ENCODE measurements at regions not wholly inside any gene's neighbourhood (a gene's known extent, or its start where the extent isn't known, plus 50 kb on each side); places are given as distances from the start of the nearest gene placed in this dataset.

DNA sequence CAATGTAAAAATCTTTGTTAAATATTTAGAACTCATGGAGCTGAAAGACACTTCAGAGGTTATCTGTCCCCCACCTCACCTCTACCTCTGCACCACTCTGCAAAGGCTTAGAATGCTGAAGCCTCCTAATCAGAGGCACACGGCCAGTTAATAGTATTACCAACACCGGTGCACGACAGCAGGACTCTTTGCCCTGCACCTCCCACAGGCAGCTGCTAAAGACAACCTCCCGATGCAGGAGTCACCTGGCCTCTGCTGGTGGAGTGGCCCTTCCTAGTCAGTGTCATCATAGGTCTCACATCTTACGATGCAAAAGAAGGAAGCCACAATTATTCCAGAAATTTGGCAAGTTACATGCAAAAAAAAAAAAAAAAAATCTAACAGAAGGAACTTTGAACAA lies 66.6 kb upstream of the MGMT start:
- POLR2A ChIA-PET = no interaction called here
- no peaks in the 10 kb centered on the region for H3K79me2 ChIP-seq (ENCODE audit: insufficient read depth)
- H3K9me3 ChIP-seq = no peaks in the 10 kb centered on the region
- H3K27me3 ChIP-seq (ENCODE audit: insufficient read depth) = no peaks in the 10 kb centered on the region
- H3K9me2 ChIP-seq = no peaks in the 10 kb centered on the region
- WGBS (ENCODE audit: low lambda C conversion rate) = 47% methylated on average over 5 of the region's 5 CpGs
- no peaks in the 10 kb centered on the region for H3F3A ChIP-seq (replicated peaks; ENCODE audit: insufficient read depth)
- no peak for DNase-seq
- TF ChIP-seq ELF1 (IDR thresholded peaks at IDR 0.05) (no peak), RXRA (IDR thresholded peaks at IDR 0.05; ENCODE audit: borderline replicate concordance, low read depth) (no peak), POLR2AphosphoS5 (IDR thresholded peaks at IDR 0.05; ENCODE audit: low read depth, low read length) (no peak), EP300 (IDR thresholded peaks at IDR 0.05; ENCODE audit: borderline replicate concordance in 1 of 2, low read depth in 1 of 2, low read length in 1 of 2) (no peak), EZH2phosphoT487 (IDR thresholded peaks at IDR 0.05; ENCODE audit: borderline replicate concordance, low read depth) (no peak), TCF12 (IDR thresholded peaks at IDR 0.05) (no peak), MXI1 (IDR thresholded peaks at IDR 0.05; ENCODE audit: low read depth, low read length) (no peak), YY1 (IDR thresholded peaks at IDR 0.05; ENCODE audit: low read depth) (no peak), RAD21 (IDR thresholded peaks at IDR 0.05; ENCODE audit: low read length) (no peak), FOXJ3 (CRISPR knock-in tag; IDR thresholded peaks at IDR 0.05) (no peak), RFX5 (IDR thresholded peaks at IDR 0.05; ENCODE audit: low read length) (no peak), SIN3A (IDR thresholded peaks at IDR 0.05; ENCODE audit: borderline replicate concordance, low read depth, low read length) (no peak), GABPA (IDR thresholded peaks at IDR 0.05; ENCODE audit: low read depth) (no peak), TEAD4 (IDR thresholded peaks at IDR 0.05; ENCODE audit: borderline replicate concordance, insufficient read depth) (no peak), TAF1 (IDR thresholded peaks at IDR 0.05; ENCODE audit: borderline replicate concordance, low read depth, low read length) (no peak)
- TF ChIP-seq, protein P1, sequence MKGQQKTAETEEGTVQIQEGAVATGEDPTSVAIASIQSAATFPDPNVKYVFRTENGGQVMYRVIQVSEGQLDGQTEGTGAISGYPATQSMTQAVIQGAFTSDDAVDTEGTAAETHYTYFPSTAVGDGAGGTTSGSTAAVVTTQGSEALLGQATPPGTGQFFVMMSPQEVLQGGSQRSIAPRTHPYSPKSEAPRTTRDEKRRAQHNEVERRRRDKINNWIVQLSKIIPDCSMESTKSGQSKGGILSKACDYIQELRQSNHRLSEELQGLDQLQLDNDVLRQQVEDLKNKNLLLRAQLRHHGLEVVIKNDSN (IDR thresholded peaks at IDR 0.05; ENCODE audit: borderline replicate concordance, low read depth) = no peak
- TF ChIP-seq, protein P2, sequence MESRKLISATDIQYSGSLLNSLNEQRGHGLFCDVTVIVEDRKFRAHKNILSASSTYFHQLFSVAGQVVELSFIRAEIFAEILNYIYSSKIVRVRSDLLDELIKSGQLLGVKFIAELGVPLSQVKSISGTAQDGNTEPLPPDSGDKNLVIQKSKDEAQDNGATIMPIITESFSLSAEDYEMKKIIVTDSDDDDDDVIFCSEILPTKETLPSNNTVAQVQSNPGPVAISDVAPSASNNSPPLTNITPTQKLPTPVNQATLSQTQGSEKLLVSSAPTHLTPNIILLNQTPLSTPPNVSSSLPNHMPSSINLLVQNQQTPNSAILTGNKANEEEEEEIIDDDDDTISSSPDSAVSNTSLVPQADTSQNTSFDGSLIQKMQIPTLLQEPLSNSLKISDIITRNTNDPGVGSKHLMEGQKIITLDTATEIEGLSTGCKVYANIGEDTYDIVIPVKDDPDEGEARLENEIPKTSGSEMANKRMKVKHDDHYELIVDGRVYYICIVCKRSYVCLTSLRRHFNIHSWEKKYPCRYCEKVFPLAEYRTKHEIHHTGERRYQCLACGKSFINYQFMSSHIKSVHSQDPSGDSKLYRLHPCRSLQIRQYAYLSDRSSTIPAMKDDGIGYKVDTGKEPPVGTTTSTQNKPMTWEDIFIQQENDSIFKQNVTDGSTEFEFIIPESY (IDR thresholded peaks at IDR 0.05; ENCODE audit: borderline replicate concordance, low read depth) = no peak
- TF ChIP-seq, protein P3, sequence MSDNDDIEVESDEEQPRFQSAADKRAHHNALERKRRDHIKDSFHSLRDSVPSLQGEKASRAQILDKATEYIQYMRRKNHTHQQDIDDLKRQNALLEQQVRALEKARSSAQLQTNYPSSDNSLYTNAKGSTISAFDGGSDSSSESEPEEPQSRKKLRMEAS (IDR thresholded peaks at IDR 0.05; ENCODE audit: low read depth) = no peak
- TF ChIP-seq, protein P4, sequence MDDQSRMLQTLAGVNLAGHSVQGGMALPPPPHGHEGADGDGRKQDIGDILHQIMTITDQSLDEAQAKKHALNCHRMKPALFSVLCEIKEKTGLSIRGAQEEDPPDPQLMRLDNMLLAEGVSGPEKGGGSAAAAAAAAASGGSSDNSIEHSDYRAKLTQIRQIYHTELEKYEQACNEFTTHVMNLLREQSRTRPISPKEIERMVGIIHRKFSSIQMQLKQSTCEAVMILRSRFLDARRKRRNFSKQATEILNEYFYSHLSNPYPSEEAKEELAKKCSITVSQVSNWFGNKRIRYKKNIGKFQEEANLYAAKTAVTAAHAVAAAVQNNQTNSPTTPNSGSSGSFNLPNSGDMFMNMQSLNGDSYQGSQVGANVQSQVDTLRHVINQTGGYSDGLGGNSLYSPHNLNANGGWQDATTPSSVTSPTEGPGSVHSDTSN (IDR thresholded peaks at IDR 0.05) = no peak
- H3K9ac ChIP-seq = no peak overlapping the region
- H2AFZ ChIP-seq (ENCODE audit: low read depth) = no peak overlapping the region
- H4K20me1 ChIP-seq (ENCODE audit: insufficient read depth) = no peaks in the 10 kb centered on the region
- no peak overlapping the region for H3K4me3 ChIP-seq (ENCODE audit: low read depth in 2 of 2, low read length in 1 of 2)
- CTCF ChIA-PET = interaction anchor here (0.6 kb wide), 1 partner anchor 13 kb away, joined by 3 read pairs; no protein-coding TSS in a partner anchor
- no peak overlapping the region for H3K4me2 ChIP-seq
- H3K4me1 ChIP-seq (ENCODE audit: control insufficient read depth in 1 of 2, insufficient read depth in 2 of 2, low read depth in 1 of 2, low read length in 1 of 2) = no peaks in the 10 kb centered on the region
- no peaks in the 10 kb centered on the region for H3K36me3 ChIP-seq (replicated peaks in 1 of 2; ENCODE audit: control insufficient read depth in 1 of 2, insufficient read depth in 2 of 2, low read length in 1 of 2)
- H3K27ac ChIP-seq (ENCODE audit: low read depth in 2 of 2, low read length in 1 of 2) = no peak overlapping the region
